CD4-positive, CD25-positive, alpha-beta regulatory T cell (primary cell): ENCODE measurements at regions not wholly inside any gene's neighbourhood (a gene's known extent, or its start where the extent isn't known, plus 50 kb on each side); places are given as distances from the start of the nearest gene placed in this dataset.

Experiments used
- ATAC-seq, 2 donors: fragments of 150-1000 bp; cut with Tn5 transposase; one replicate each; pipeline ENCODE4 v1.10.0; 2021; ENCODE audit warnings: low read depth in 2 of 2, moderate number of reproducible peaks in 2 of 2, moderate library complexity in 1 of 2
- DNase-seq, 3 donors: peaks; one replicate each; pipeline versions ENCODE4 v3.0.0 to v3.0.0-alpha.2; 2012 to 2022; ENCODE audit warnings: mixed read lengths in 1 of 3
- H3K27ac ChIP-seq: one replicate; pipeline ENCODE4 v1.7.0; 2013; ENCODE audit warnings: mild to moderate bottlenecking, low read length; ENCODE audit not compliant: insufficient read depth, poor library complexity, severe bottlenecking
- H3K27me3 ChIP-seq: one replicate; pipeline ENCODE4 v1.7.0; 2013; ENCODE audit warnings: low read length; ENCODE audit not compliant: control insufficient read depth, insufficient read depth
- H3K36me3 ChIP-seq: one replicate; pipeline ENCODE4 v1.7.0; 2013; ENCODE audit warnings: mild to moderate bottlenecking, low read length, moderate library complexity; ENCODE audit not compliant: control insufficient read depth, insufficient read depth
- H3K4me1 ChIP-seq: 2 replicates; pipeline ENCODE4 v1.7.0; 2013; ENCODE audit warnings: mild to moderate bottlenecking, low read length; ENCODE audit not compliant: insufficient read depth, control insufficient read depth, poor library complexity, severe bottlenecking
- H3K4me3 ChIP-seq: one replicate; pipeline ENCODE4 v1.7.0; 2013; ENCODE audit warnings: low read depth, mild to moderate bottlenecking, low read length, moderate library complexity
- H3K9me3 ChIP-seq, 2 experiments: 1 replicate in 1 of 2; 2 replicates in 1 of 2; pipeline ENCODE4 v1.7.0; 2013; ENCODE audit warnings: low read length in 2 of 2, mild to moderate bottlenecking in 1 of 2, moderate library complexity in 1 of 2; ENCODE audit not compliant: control insufficient read depth in 2 of 2
- H3K27ac Mint-ChIP-seq, 3 donors: one replicate each; pipeline ENCODE4 v1.8.0; 2020 to 2022; ENCODE audit warnings: mild to moderate bottlenecking in 3 of 3, mixed read lengths in 3 of 3, moderate library complexity in 2 of 3
- H3K27me3 Mint-ChIP-seq: one replicate; pipeline ENCODE4 v1.8.0; 2022; ENCODE audit warnings: mild to moderate bottlenecking, mixed read lengths
- H3K36me3 Mint-ChIP-seq: one replicate; pipeline ENCODE4 v1.8.0; 2020; ENCODE audit warnings: mixed read lengths
- H3K4me1 Mint-ChIP-seq, 4 donors: one replicate each; pipeline ENCODE4 v1.8.0; 2020 to 2022; ENCODE audit warnings: mixed read lengths in 4 of 4, mild to moderate bottlenecking in 1 of 4
- H3K4me3 Mint-ChIP-seq, 4 donors: one replicate each; pipeline ENCODE4 v1.8.0; 2020 to 2022; ENCODE audit warnings: mild to moderate bottlenecking in 4 of 4, mixed read lengths in 4 of 4, moderate library complexity in 3 of 4
- H3K9me3 Mint-ChIP-seq, 7 donors: one replicate each; pipeline ENCODE4 v1.8.0; 2020 to 2022; ENCODE audit warnings: mixed read lengths in 7 of 7, mild to moderate bottlenecking in 3 of 7, moderate library complexity in 2 of 7

DNA sequence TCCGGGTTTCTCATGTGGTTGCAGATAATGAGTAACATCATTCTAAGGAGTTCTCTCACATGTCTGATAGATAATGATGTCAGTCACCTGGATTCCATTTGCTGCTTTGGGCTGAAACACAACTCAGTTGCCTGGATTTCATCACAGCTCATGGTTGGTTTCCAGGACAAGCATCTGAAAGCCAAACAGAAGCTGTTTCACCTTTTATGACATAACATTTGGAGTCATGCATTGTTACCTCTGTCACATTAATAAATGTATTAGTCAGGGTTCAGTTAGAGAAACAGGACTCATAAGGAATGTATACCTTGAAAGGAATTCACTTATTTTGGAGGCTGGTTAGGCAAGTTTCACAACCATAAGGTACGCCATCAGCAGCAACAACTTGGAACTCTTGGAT lies 251.9 kb upstream of the ATXN7L3B start:
- DNase-seq = no peak
- H3K4me3 ChIP-seq = no peak overlapping the region
- Mint-ChIP-seq H3K27me3 (no peaks in the 10 kb centered on the region), H3K27ac (no peak overlapping the region), H3K36me3 (no peaks in the 10 kb centered on the region), H3K4me1 (no peaks in the 10 kb centered on the region), H3K9me3 (peaks cover 0 to 4% (median 0%) of the 10 kb centered on the region in 7 donors), H3K4me3 (no peak overlapping the region)
- no peaks in the 10 kb centered on the region for H3K9me3 ChIP-seq
- H3K27ac ChIP-seq = no peak overlapping the region
- H3K36me3 ChIP-seq = no peaks in the 10 kb centered on the region
- no peaks in the 10 kb centered on the region for H3K27me3 ChIP-seq
- no peak for ATAC-seq
- no peaks in the 10 kb centered on the region for H3K4me1 ChIP-seq

DNA sequence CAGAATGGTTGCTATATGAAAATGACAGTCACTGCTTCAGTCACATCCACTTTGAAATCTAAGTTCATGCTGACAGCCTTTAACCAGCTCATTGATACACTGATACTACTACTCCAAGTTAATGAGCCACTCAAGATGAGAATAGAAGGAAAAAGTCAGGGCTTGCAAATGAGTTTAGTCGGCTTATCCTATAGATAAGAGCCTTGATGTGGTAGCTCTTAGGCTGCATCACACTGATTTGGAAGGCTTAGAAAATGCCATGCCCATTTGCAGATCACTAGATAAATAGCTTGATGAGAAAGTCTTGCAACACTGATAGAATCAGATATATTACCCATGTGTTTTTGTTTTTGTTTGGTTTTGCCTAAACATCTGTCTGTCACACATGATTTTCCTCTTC lies 251.4 kb upstream of the ATXN7L3B start:
- Mint-ChIP-seq H3K36me3 (no peaks in the 10 kb centered on the region), H3K9me3 (peaks cover 0 to 5% (median 0%) of the 10 kb centered on the region in 7 donors), H3K27me3 (no peaks in the 10 kb centered on the region), H3K27ac (no peak overlapping the region), H3K4me3 (no peak overlapping the region), H3K4me1 (no peaks in the 10 kb centered on the region)
- Histone ChIP-seq H3K36me3 (no peaks in the 10 kb centered on the region), H3K27me3 (no peaks in the 10 kb centered on the region), H3K27ac (no peak overlapping the region), H3K4me3 (no peak overlapping the region), H3K9me3 (no peaks in the 10 kb centered on the region), H3K4me1 (no peaks in the 10 kb centered on the region)
- no peak for DNase-seq
- no peak for ATAC-seq

DNA sequence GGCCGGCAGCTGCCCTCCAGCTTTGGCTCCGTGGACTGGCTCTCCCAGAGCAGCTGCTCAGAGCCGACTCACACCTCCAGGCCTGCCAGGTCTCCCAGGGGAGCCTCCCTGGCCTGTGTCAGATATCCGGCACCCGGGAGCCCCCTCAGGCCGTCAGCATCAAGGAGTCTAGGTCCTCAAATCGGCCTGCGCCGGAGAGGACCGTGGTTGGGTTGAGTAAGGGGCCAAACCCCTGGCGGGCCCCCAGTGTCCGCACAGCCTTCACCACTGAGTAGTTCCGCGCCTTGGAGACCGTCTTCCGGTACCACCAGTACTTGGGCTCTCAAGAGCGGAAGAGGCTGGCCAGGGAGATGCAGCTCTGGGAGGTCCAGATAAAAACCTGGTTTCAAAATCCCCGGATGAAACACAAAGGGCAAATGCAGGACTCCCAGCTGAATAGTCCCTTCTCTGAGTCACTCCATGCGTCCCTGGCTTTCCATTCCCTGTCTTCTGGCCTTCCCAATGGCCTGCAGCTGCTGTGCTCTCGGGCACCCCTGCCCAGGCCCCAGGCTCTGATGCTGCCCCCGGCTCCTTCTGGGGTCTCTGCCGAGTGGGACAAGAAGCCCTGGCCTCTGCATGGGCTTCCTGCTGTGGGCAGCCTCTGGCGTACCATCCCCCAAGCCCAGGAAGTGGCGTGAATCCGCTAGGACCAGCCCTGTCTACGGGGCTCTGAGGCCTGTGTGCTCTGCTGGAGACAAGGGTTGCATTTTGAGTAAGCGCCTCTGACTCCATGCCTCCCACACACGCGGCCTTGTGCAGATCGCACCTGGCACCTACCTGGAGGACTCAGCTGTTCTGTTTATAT lies 245.1 kb upstream of the ATXN7L3B start:
- no peaks in the 10 kb centered on the region for H3K4me1 ChIP-seq
- no peak overlapping the region for H3K4me3 Mint-ChIP-seq
- no peak overlapping the region for H3K27ac Mint-ChIP-seq
- H3K27me3 Mint-ChIP-seq = no peaks in the 10 kb centered on the region
- H3K4me3 ChIP-seq = no peak overlapping the region
- no peaks in the 10 kb centered on the region for H3K27me3 ChIP-seq
- no peak overlapping the region for H3K27ac ChIP-seq
- H3K36me3 ChIP-seq = no peaks in the 10 kb centered on the region
- no peaks in the 10 kb centered on the region for H3K36me3 Mint-ChIP-seq
- H3K9me3 Mint-ChIP-seq = peaks cover 0 to 5% (median 0%) of the 10 kb centered on the region in 7 donors
- H3K4me1 Mint-ChIP-seq = no peaks in the 10 kb centered on the region
- ATAC-seq = no peak
- H3K9me3 ChIP-seq = no peaks in the 10 kb centered on the region
- DNase-seq = no peak

DNA sequence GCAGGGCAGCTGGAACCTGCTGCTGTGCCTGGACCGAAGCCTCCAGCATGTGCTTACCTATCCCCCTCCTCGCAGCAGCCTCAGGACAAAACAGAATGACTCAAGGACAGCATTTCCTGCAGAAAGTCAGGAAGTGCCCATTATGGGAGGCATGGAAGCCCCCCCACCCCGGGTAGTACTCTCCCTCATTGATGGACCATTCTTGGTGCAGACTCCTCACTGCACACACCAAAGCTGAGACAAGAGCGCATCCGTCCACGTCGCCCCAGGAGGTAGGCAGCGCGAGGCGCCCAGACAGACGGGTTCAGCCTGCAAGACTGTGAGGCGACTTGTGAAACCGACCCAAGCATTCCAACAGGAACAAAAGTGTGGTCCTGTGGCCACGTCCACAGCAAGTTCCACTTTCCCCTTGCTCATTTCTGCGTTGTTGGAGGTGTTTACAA lies 243.9 kb upstream of the ATXN7L3B start:
- Mint-ChIP-seq H3K27me3 (no peaks in the 10 kb centered on the region), H3K36me3 (no peaks in the 10 kb centered on the region), H3K4me3 (no peak overlapping the region), H3K4me1 (no peaks in the 10 kb centered on the region), H3K9me3 (peaks cover 0 to 5% (median 0%) of the 10 kb centered on the region in 7 donors), H3K27ac (no peak overlapping the region)
- Histone ChIP-seq H3K27ac (no peak overlapping the region), H3K4me1 (no peaks in the 10 kb centered on the region), H3K36me3 (no peaks in the 10 kb centered on the region), H3K9me3 (no peaks in the 10 kb centered on the region), H3K27me3 (no peaks in the 10 kb centered on the region), H3K4me3 (no peak overlapping the region)
- ATAC-seq (no peak), DNase-seq (no peak)

GRCh38 chr12:74317078-74317601 lies 220.5 kb upstream of the ATXN7L3B start:
- H3K4me1 ChIP-seq = no peaks in the 10 kb centered on the region
- no peak overlapping the region for H3K4me3 Mint-ChIP-seq
- H3K27ac Mint-ChIP-seq = no peak overlapping the region
- no peak for DNase-seq
- H3K4me1 Mint-ChIP-seq = no peaks in the 10 kb centered on the region
- H3K27me3 ChIP-seq = no peaks in the 10 kb centered on the region
- no peaks in the 10 kb centered on the region for H3K36me3 ChIP-seq
- H3K9me3 Mint-ChIP-seq = peaks cover 0 to 5% (median 2%) of the 10 kb centered on the region in 7 donors
- no peak for ATAC-seq
- H3K27me3 Mint-ChIP-seq = no peaks in the 10 kb centered on the region
- no peak overlapping the region for H3K4me3 ChIP-seq
- H3K27ac ChIP-seq = no peak overlapping the region
- H3K9me3 ChIP-seq = no peaks in the 10 kb centered on the region
- H3K36me3 Mint-ChIP-seq = no peaks in the 10 kb centered on the region

DNA sequence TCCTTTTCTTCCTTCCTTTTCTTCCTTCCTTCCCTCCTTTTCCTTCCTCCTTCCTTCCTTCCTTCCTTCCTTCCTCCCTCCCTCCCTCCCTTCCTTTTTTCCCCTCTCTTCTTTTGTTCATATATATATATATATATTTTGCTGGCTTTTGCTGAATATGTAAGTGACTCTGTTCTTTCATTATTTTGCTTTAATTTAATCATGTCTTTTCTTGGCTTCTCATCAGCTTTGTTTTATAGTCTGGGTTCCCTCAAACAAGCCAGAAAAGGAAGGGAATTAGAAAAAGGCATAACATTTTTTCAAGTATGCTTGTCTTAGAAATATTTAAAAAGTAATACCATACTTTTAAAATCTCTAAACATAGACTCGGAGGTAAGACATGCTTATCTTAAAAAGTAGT lies 219.9 kb upstream of the ATXN7L3B start:
- no peaks in the 10 kb centered on the region for H3K36me3 Mint-ChIP-seq
- H3K9me3 ChIP-seq = no peaks in the 10 kb centered on the region
- H3K4me1 ChIP-seq = no peaks in the 10 kb centered on the region
- H3K27me3 ChIP-seq = no peaks in the 10 kb centered on the region
- H3K4me3 Mint-ChIP-seq = no peak overlapping the region
- no peaks in the 10 kb centered on the region for H3K4me1 Mint-ChIP-seq
- peaks cover 0 to 5% (median 2%) of the 10 kb centered on the region in 7 donors for H3K9me3 Mint-ChIP-seq
- H3K4me3 ChIP-seq = no peak overlapping the region
- no peak overlapping the region for H3K27ac ChIP-seq
- no peaks in the 10 kb centered on the region for H3K36me3 ChIP-seq
- H3K27ac Mint-ChIP-seq = no peak overlapping the region
- H3K27me3 Mint-ChIP-seq = no peaks in the 10 kb centered on the region
- ATAC-seq (no peak), DNase-seq (no peak)

GRCh38 chr12:74319886-74320285 lies 217.7 kb upstream of the ATXN7L3B start:
- no peaks in the 10 kb centered on the region for H3K4me1 ChIP-seq
- DNase-seq = no peak
- no peak overlapping the region for H3K27ac Mint-ChIP-seq
- peaks cover 0 to 5% (median 0%) of the 10 kb centered on the region in 7 donors for H3K9me3 Mint-ChIP-seq
- no peaks in the 10 kb centered on the region for H3K27me3 ChIP-seq
- H3K4me3 Mint-ChIP-seq = no peak overlapping the region
- no peak for ATAC-seq
- H3K4me1 Mint-ChIP-seq = no peaks in the 10 kb centered on the region
- no peaks in the 10 kb centered on the region for H3K36me3 ChIP-seq
- no peak overlapping the region for H3K4me3 ChIP-seq
- H3K27me3 Mint-ChIP-seq = no peaks in the 10 kb centered on the region
- H3K9me3 ChIP-seq = no peaks in the 10 kb centered on the region
- H3K27ac ChIP-seq = no peak overlapping the region
- H3K36me3 Mint-ChIP-seq = no peaks in the 10 kb centered on the region

DNA sequence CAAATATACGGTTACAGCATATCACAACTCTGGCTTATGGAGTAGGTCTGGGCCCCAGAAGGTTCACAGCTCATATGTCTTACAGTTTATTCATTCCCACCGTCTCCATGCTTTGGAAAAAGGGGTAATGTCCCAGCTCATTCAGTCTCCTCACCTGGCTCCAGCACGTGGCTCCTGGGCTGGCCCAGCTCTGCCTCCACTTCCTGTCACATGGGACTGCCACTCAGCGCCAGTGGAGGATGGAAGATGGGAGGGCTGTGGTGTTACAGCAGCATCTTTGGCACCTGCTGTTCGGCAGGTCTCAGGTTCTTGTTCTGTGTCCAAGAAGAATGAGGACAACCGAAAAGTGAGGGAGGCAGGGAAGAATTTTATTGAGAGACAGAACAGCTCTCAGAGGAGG lies 216.3 kb upstream of the ATXN7L3B start:
- no peaks in the 10 kb centered on the region for H3K27me3 Mint-ChIP-seq
- Histone ChIP-seq H3K36me3 (no peaks in the 10 kb centered on the region), H3K4me1 (no peaks in the 10 kb centered on the region), H3K27ac (no peak overlapping the region), H3K4me3 (no peak overlapping the region), H3K9me3 (no peaks in the 10 kb centered on the region), H3K27me3 (no peaks in the 10 kb centered on the region)
- no peak for ATAC-seq
- H3K36me3 Mint-ChIP-seq = no peaks in the 10 kb centered on the region
- no peaks in the 10 kb centered on the region for H3K4me1 Mint-ChIP-seq
- H3K9me3 Mint-ChIP-seq = peaks cover 0 to 5% (median 2%) of the 10 kb centered on the region in 7 donors
- H3K27ac Mint-ChIP-seq = no peak overlapping the region
- no peak overlapping the region for H3K4me3 Mint-ChIP-seq
- no peak for DNase-seq
